K562 (cell line): ENCODE measurements at regions not wholly inside any gene's neighbourhood (a gene's known extent, or its start where the extent isn't known, plus 50 kb on each side); places are given as distances from the start of the nearest gene placed in this dataset.

ENCODE experiments used
- HDAC2 ChIP-seq: fragments of 450-650 bp; IDR thresholded peaks from 2 replicates; pipeline ENCODE4 v1.6.1; 2016; ENCODE audit warnings: mild to moderate bottlenecking
- PCBP2 ChIP-seq: fragments of 200-400 bp; formaldehyde crosslinking; IDR thresholded peaks from 2 replicates; pipeline ENCODE4 v1.6.1; 2018; ENCODE audit warnings: low read length, low read depth, mild to moderate bottlenecking, moderate library complexity; ENCODE audit not compliant: poor library complexity, severe bottlenecking
- POLR2AphosphoS2 ChIP-seq: IDR thresholded peaks from 2 replicates; pipeline ENCODE4 v1.6.1; 2012; ENCODE audit warnings: low read length, improper control_type of control experiment
- RAD51 ChIP-seq: fragments of 450-650 bp; IDR thresholded peaks from 2 replicates; pipeline ENCODE4 v1.7.1; 2016; ENCODE audit warnings: low read depth, mild to moderate bottlenecking, borderline replicate concordance

GRCh38 chr4:169900241-169900845 is 125.9 kb downstream of the MFAP3L start:
- TF ChIP-seq POLR2AphosphoS2 = no peak
- TF ChIP-seq RAD51 = no peak
- TF ChIP-seq PCBP2 = no peak
- no peak for TF ChIP-seq HDAC2
